Neutrophil (primary cell): ENCODE measurements at regions not wholly inside any gene's neighbourhood (a gene's known extent, or its start where the extent isn't known, plus 50 kb on each side); places are given as distances from the start of the nearest gene placed in this dataset.

ENCODE experiments used
- H3K27ac ChIP-seq: fragments of 200-600 bp; sonication (generic); 2 replicates; pipeline ENCODE4 v1.5.1; 2016; ENCODE audit warnings: mild to moderate bottlenecking, moderate library complexity
- H3K27me3 ChIP-seq: fragments of 200-600 bp; sonication (generic); 2 replicates; pipeline ENCODE4 v1.6.0; 2016; ENCODE audit warnings: mild to moderate bottlenecking
- H3K36me3 ChIP-seq: fragments of 200-600 bp; sonication (generic); 2 replicates; pipeline ENCODE4 v1.5.1; 2017
- H3K4me1 ChIP-seq, 2 experiments: fragments of 200-600 bp in 1 of 2; sonication (generic) in 1 of 2; 1 replicate in 1 of 2; 2 replicates in 1 of 2; pipeline versions ENCODE4 v1.5.1 to v1.6.1; 2013 to 2016; ENCODE audit warnings: low read depth in 1 of 2, low read length in 1 of 2, mild to moderate bottlenecking in 1 of 2, moderate library complexity in 1 of 2; ENCODE audit not compliant: control insufficient read depth in 1 of 2, insufficient read depth in 1 of 2
- H3K4me3 ChIP-seq, 2 experiments: fragments of 200-600 bp in 1 of 2; sonication (generic) in 1 of 2; 1 replicate in 1 of 2; 2 replicates in 1 of 2; pipeline ENCODE4 v1.5.1; 2013 to 2016; ENCODE audit warnings: low read depth in 1 of 2, low read length in 1 of 2, mild to moderate bottlenecking in 1 of 2, moderate library complexity in 1 of 2
- H3K9me3 ChIP-seq: fragments of 200-600 bp; sonication (generic); 2 replicates; pipeline ENCODE4 v1.5.1; 2016
- CTCF ChIP-seq: fragments of 200-600 bp; sonication (generic); IDR thresholded peaks from 2 replicates; pipeline ENCODE4 v1.5.1; 2016; ENCODE audit warnings: antibody characterized with exemption

- TF ChIP-seq CTCF: no peak
- H3K4me3 ChIP-seq: no peak overlapping the region
These were observed 93.0 kb upstream of the PBX1 start for GRCh38 chr1:164466001-164466421.

GRCh38 chr1:164466429-164466828 lies 92.6 kb upstream of the PBX1 start:
- TF ChIP-seq CTCF: no peak
- no peaks in the 10 kb centered on the region for H3K4me1 ChIP-seq

More at GRCh38 chr1:164466001-164466421, 93.0 kb upstream of the PBX1 start:
- no peaks in the 10 kb centered on the region for H3K4me1 ChIP-seq
- H3K36me3 ChIP-seq: no peaks in the 10 kb centered on the region
- H3K27me3 ChIP-seq: no peaks in the 10 kb centered on the region
- no peak overlapping the region for H3K27ac ChIP-seq
- H3K9me3 ChIP-seq: no peaks in the 10 kb centered on the region

GRCh38 chr1:164470996-164471395 lies 88.0 kb upstream of the PBX1 start:
- no peaks in the 10 kb centered on the region for H3K9me3 ChIP-seq
- TF ChIP-seq CTCF: no peak

More at GRCh38 chr1:164466429-164466828, 92.6 kb upstream of the PBX1 start:
- H3K4me3 ChIP-seq: no peak overlapping the region
- no peaks in the 10 kb centered on the region for H3K27me3 ChIP-seq
- no peaks in the 10 kb centered on the region for H3K36me3 ChIP-seq
- H3K9me3 ChIP-seq: no peaks in the 10 kb centered on the region
- no peak overlapping the region for H3K27ac ChIP-seq

GRCh38 chr1:164472841-164473240 lies 86.1 kb upstream of the PBX1 start:
- Histone ChIP-seq H3K4me1 (no peaks in the 10 kb centered on the region), H3K9me3 (no peaks in the 10 kb centered on the region), H3K36me3 (no peaks in the 10 kb centered on the region), H3K27ac (no peak overlapping the region), H3K27me3 (no peaks in the 10 kb centered on the region), H3K4me3 (no peak overlapping the region)
- no peak for TF ChIP-seq CTCF

More at GRCh38 chr1:164470996-164471395, 88.0 kb upstream of the PBX1 start:
- Histone ChIP-seq H3K36me3 (no peaks in the 10 kb centered on the region), H3K27me3 (no peaks in the 10 kb centered on the region), H3K4me3 (no peak overlapping the region), H3K27ac (no peak overlapping the region), H3K4me1 (no peaks in the 10 kb centered on the region)

DNA sequence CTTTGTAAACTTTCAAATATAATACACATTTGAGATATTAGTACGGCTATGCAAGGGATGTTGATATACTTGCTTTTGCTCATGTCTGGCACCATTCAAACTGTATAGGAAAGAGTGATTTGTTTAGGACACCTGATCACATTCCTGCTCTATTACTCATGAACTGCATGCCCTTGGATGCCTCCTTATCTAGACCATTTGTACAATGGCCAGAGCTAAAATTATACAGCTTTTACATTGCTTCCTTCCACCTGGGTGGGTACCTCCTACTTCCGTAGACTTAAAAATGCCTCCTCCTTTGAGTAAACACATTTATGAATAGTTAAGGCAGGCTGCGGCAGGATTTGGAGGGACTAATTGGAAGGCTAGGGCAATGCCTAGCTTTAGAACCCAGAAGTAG lies 85.4 kb upstream of the PBX1 start:
- H3K9me3 ChIP-seq: no peaks in the 10 kb centered on the region
- no peak overlapping the region for H3K27ac ChIP-seq
- TF ChIP-seq CTCF: no peak
- no peaks in the 10 kb centered on the region for H3K27me3 ChIP-seq
- H3K36me3 ChIP-seq: no peaks in the 10 kb centered on the region
- no peak overlapping the region for H3K4me3 ChIP-seq
- H3K4me1 ChIP-seq: no peaks in the 10 kb centered on the region

DNA sequence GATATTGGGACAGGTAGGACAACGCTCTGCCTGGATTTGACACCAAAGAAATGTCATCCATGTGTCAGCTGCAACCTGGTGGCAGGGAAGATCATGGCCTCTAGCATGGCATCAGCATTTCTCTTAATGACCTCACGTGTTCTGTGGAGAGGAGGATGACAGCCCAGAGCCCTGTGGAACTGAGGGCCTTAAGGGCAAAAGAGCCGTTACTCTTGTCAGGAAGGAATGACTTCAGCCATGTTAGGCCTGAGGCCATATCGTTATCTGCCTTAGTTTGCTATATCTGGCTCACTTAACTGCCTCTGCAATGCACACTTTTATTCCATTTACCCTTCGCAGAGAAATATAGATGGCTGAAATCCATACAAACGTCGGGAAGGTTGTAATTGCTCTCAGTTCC lies 83.2 kb upstream of the PBX1 start:
- Histone ChIP-seq H3K9me3 (no peaks in the 10 kb centered on the region), H3K4me1 (no peaks in the 10 kb centered on the region), H3K27ac (no peak overlapping the region), H3K36me3 (no peaks in the 10 kb centered on the region), H3K27me3 (no peaks in the 10 kb centered on the region), H3K4me3 (no peak overlapping the region)
- TF ChIP-seq CTCF: no peak
